HCT116 (cell line): ENCODE measurements at regions not wholly inside any gene's neighbourhood (a gene's known extent, or its start where the extent isn't known, plus 50 kb on each side); places are given as distances from the start of the nearest gene placed in this dataset.

ENCODE experiments used
- JUND ChIP-seq: IDR thresholded peaks from 2 replicates; pipeline ENCODE4 v1.6.1; 2012
- POLR2A ChIP-seq: IDR thresholded peaks from 2 replicates; pipeline ENCODE4 v1.7.0; 2011; ENCODE audit warnings: borderline replicate concordance; ENCODE audit not compliant: insufficient read depth, insufficient read length; ENCODE audit errors: extremely low read depth
- RAD21 ChIP-seq: IDR thresholded peaks from 2 replicates; pipeline ENCODE4 v1.6.1; 2012; ENCODE audit warnings: low read depth, mild to moderate bottlenecking
- SRF ChIP-seq: IDR thresholded peaks from 2 replicates; pipeline ENCODE4 v1.6.1; 2012; ENCODE audit warnings: low read depth
- YY1 ChIP-seq: IDR thresholded peaks from 2 replicates; pipeline ENCODE4 v1.6.1; 2011; ENCODE audit warnings: low read length, low read depth, moderate library complexity, mild to moderate bottlenecking; ENCODE audit not compliant: insufficient replicate concordance; ENCODE audit errors: extremely low read depth
- TF ChIP-seq, protein P1 (sequence below), 3 experiments: fragments of 200-600 bp in 1 of 3; sonication (generic) in 1 of 3; IDR thresholded peaks in 2 of 3; conservative IDR thresholded peaks in 1 of 3; 2 replicates each; pipeline ENCODE4 v1.5.1; 2012 to 2017; ENCODE audit warnings: low read depth in 2 of 3, low read length in 2 of 3, antibody characterized with exemption in 1 of 3, borderline replicate concordance in 1 of 3, control low read depth in 1 of 3, mild to moderate bottlenecking in 1 of 3, mixed read lengths in 1 of 3, mixed run types in 1 of 3, moderate library complexity in 1 of 3; ENCODE audit not compliant: insufficient read depth in 1 of 3
- TF ChIP-seq, protein P2 (sequence below): IDR thresholded peaks from 2 replicates; pipeline ENCODE4 v1.6.1; 2012; ENCODE audit warnings: low read depth

DNA sequence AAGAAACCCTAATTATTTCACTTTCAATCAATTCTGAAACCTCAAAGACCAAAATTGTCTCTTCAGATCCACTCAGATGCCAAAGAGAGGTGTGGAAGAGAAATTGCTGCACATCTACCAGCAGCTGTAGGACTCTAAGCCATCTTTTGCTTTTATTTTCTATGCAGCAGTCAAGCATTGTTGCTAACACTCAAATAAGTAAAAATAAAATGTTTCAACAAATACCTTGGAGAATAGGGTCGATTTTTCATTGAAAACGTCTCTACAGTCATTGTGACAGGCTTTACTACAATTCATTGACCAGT is 66.4 kb upstream of the CFAP20DC start:
- TF ChIP-seq, protein P1, sequence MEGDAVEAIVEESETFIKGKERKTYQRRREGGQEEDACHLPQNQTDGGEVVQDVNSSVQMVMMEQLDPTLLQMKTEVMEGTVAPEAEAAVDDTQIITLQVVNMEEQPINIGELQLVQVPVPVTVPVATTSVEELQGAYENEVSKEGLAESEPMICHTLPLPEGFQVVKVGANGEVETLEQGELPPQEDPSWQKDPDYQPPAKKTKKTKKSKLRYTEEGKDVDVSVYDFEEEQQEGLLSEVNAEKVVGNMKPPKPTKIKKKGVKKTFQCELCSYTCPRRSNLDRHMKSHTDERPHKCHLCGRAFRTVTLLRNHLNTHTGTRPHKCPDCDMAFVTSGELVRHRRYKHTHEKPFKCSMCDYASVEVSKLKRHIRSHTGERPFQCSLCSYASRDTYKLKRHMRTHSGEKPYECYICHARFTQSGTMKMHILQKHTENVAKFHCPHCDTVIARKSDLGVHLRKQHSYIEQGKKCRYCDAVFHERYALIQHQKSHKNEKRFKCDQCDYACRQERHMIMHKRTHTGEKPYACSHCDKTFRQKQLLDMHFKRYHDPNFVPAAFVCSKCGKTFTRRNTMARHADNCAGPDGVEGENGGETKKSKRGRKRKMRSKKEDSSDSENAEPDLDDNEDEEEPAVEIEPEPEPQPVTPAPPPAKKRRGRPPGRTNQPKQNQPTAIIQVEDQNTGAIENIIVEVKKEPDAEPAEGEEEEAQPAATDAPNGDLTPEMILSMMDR (IDR thresholded peaks at IDR 0.05 in 2 of 3, conservative IDR thresholded peaks at IDR 0.05 in 1 of 3; ENCODE audit: borderline replicate concordance in 1 of 3, insufficient read depth in 1 of 3, low read depth in 2 of 3, low read length in 2 of 3) = no peak
- TF ChIP-seq JUND (no peak), RAD21 (no peak), POLR2A (no peak), SRF (no peak), YY1 (no peak)
- TF ChIP-seq, protein P2, sequence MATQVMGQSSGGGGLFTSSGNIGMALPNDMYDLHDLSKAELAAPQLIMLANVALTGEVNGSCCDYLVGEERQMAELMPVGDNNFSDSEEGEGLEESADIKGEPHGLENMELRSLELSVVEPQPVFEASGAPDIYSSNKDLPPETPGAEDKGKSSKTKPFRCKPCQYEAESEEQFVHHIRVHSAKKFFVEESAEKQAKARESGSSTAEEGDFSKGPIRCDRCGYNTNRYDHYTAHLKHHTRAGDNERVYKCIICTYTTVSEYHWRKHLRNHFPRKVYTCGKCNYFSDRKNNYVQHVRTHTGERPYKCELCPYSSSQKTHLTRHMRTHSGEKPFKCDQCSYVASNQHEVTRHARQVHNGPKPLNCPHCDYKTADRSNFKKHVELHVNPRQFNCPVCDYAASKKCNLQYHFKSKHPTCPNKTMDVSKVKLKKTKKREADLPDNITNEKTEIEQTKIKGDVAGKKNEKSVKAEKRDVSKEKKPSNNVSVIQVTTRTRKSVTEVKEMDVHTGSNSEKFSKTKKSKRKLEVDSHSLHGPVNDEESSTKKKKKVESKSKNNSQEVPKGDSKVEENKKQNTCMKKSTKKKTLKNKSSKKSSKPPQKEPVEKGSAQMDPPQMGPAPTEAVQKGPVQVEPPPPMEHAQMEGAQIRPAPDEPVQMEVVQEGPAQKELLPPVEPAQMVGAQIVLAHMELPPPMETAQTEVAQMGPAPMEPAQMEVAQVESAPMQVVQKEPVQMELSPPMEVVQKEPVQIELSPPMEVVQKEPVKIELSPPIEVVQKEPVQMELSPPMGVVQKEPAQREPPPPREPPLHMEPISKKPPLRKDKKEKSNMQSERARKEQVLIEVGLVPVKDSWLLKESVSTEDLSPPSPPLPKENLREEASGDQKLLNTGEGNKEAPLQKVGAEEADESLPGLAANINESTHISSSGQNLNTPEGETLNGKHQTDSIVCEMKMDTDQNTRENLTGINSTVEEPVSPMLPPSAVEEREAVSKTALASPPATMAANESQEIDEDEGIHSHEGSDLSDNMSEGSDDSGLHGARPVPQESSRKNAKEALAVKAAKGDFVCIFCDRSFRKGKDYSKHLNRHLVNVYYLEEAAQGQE = no peak
